NCI-H82 treated with DMSO at 0.1 percent for 48 hours (cell line): ENCODE measurements at regions not wholly inside any gene's neighbourhood (a gene's known extent, or its start where the extent isn't known, plus 50 kb on each side); places are given as distances from the start of the nearest gene placed in this dataset.

ENCODE experiments used
- DNase-seq: peaks from one replicate; lab custom pipeline; 2025; ENCODE audit not compliant: unreplicated experiment; lab: John Stamatoyannopoulos, UW

- DNase-seq, result no peak
These were observed 81.7 kb downstream of the FAM217A start for GRCh38 chr6:3997177-3997770.

- no peak for DNase-seq
These were observed 78.9 kb downstream of the FAM217A start for GRCh38 chr6:3999800-4000661.

- no peak for DNase-seq
These were observed 74.7 kb downstream of the FAM217A start for GRCh38 chr6:4004249-4004648.

DNA sequence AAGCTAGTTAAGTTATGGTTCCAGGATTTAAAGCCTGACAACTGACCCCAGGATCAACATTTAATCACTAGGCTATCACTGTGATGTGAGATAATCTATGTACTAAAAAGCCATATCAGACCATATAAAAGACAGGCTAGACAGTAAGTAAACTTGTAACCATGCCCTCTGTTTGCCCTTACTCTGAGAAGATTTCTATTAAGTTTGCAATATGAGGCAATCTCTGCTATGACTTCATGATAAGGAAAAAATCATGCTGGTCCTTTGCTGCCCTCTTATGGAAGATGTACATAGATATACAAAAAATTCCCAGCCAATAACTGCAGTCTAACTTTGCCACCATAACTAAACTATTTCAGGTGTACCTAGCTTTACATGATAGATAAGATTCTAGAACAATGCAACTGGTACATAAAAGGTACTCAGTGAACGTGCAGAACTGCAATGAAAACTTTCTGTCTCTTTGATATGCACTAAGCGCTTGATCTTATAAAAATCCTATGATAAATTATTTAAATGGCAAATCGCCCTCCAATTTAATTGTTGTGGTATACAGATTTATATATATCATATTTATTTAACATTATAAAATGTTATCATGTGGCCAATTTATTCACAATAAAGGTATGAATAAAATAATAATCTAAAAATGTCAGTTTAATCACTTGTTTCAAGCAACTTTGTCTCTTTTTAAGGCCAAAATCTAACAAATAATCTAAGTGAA, 70.5 kb downstream of the FAM217A start:
- peak; percentile 44 for DNase-seq

DNA sequence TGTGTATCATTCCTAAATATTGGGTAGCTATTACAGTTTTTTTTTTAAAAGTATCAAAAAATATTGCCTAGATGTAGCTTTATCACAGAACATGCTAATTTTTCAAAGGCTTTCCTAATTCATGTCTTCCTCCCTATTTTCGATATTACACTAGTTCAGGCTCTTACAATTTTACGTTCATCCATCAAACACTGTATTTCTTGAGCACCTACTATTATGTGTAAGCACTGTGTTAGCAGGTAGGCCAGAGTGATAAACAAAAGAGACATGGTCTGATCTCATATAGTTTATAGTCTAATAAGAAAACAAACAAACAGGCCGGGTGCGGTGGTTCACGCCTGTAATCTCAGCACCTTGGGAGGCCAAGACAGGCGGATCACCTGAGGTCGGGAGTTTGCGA, 69.5 kb downstream of the FAM217A start:
- DNase-seq, result no peak

DNA sequence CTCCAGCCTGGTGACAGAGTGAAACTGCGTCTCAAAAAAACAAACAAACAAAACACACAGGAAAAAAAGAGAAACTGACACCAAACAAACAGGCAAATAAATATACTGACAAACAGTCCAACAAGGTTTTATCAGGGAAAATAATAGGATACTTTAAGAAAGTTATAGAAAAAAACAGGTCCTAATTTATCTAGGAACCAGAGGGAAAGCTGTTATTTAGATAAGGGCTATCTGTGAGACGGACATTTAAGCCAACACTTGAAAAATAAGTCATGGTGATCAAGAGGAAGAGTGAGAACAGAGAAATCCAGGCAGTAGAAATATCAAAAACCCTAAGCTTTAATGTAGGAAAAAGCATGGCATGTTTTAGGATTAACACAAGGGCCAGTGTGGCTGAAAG, 68.9 kb downstream of the FAM217A start:
- DNase-seq, result no peak

- DNase-seq, result no peak
These were observed 68.2 kb downstream of the FAM217A start for GRCh38 chr6:4010689-4011090.

DNA sequence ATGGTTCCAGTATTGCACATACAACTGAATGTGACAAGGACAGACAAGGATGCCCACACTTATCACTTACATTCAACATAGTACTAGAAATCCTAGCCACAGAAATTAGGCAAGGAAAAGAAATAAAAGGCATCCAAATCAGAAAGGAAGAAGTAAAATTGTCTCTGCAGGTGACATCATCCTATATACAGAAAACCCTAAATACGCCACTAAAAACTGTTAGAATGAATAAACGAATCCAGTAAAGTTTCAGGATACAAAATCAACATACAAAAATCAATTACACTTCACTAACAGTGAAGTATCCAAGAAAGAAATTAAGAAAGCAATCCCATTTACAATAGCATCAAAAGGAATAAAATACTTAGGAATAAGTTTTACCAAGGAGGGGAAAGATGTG, 66.1 kb downstream of the FAM217A start:
- DNase-seq, result no peak

- no peak for DNase-seq
These were observed 61.7 kb downstream of the FAM217A start for GRCh38 chr6:4017058-4017739.

- DNase-seq, result peak; percentile 99
These were observed 61.1 kb downstream of the FAM217A start for GRCh38 chr6:4017834-4018170.

- DNase-seq, result peak; percentile 89
These were observed 60.6 kb downstream of the FAM217A start for GRCh38 chr6:4018171-4018923.
